WI38 (cell line): ENCODE measurements at regions not wholly inside any gene's neighbourhood (a gene's known extent, or its start where the extent isn't known, plus 50 kb on each side); places are given as distances from the start of the nearest gene placed in this dataset.

Experiments
- H3K4me3 ChIP-seq: 2 replicates; pipeline ENCODE4 v1.5.1; 2011; ENCODE audit warnings: low read depth, mild to moderate bottlenecking, control low read depth, low read length
- CTCF ChIP-seq: IDR thresholded peaks from 2 replicates; pipeline ENCODE4 v1.5.1; 2012; ENCODE audit warnings: low read depth, mild to moderate bottlenecking, control low read depth, low read length

GRCh38 chr2:120677696-120678247 lies 57.9 kb upstream of the GLI2 start:
- TF ChIP-seq CTCF, result no peak
- H3K4me3 ChIP-seq, result no peak overlapping the region

GRCh38 chr2:120678251-120678650 lies 57.4 kb upstream of the GLI2 start:
- no peak overlapping the region for H3K4me3 ChIP-seq
- TF ChIP-seq CTCF, result no peak

- no peak overlapping the region for H3K4me3 ChIP-seq
- no peak for TF ChIP-seq CTCF
These were observed 56.7 kb upstream of the GLI2 start for GRCh38 chr2:120678926-120679325.

GRCh38 chr2:120679526-120679925 lies 56.1 kb upstream of the GLI2 start:
- no peak for TF ChIP-seq CTCF
- H3K4me3 ChIP-seq, result no peak overlapping the region

GRCh38 chr2:120680136-120680761 lies 55.4 kb upstream of the GLI2 start:
- H3K4me3 ChIP-seq, result no peak overlapping the region
- TF ChIP-seq CTCF, result peak; percentile 61

- no peak overlapping the region for H3K4me3 ChIP-seq
- no peak for TF ChIP-seq CTCF
These were observed 54.5 kb upstream of the GLI2 start for GRCh38 chr2:120681181-120681580.

GRCh38 chr2:120681696-120682288 lies 53.9 kb upstream of the GLI2 start:
- TF ChIP-seq CTCF, result no peak
- H3K4me3 ChIP-seq, result no peak overlapping the region
